HCT116 (cell line): ENCODE measurements at regions not wholly inside any gene's neighbourhood (a gene's known extent, or its start where the extent isn't known, plus 50 kb on each side); places are given as distances from the start of the nearest gene placed in this dataset.

Source experiments
- ATAC-seq: fragments of 200-7000 bp; cut with Tn5 transposase; 2 replicates; pipeline ENCODE4 v1.9.1; 2020; ENCODE audit warnings: mild to moderate bottlenecking, moderate library complexity
- BruUV-seq: library from RNA; stranded (reverse); fragments of 400-500 nt; replicated peaks from 2 replicates; lab custom pipeline; 2021; lab: Mats Ljungman, UMichigan
- CTCF ChIA-PET: fragments of 300-600 bp; sonication (Branson Sonifier 250); formaldehyde crosslinking; loops from one replicate; lab custom pipeline; 2021; ENCODE audit warnings: antibody characterized with exemption; lab: Charles Lee
- POLR2A ChIA-PET: fragments of 300-600, 350-600 bp; sonication (Branson Sonifier 250); formaldehyde crosslinking; loops from one replicate; lab custom pipeline; 2021; ENCODE audit warnings: antibody characterized with exemption; lab: Charles Lee
- RAD21 ChIA-PET, 2 experiments: fragments of 300-600 bp; sonication (Branson Sonifier 250); formaldehyde crosslinking; loops; one replicate each; lab custom pipeline; 2023; ENCODE audit warnings: low total read pairs in 2 of 2; ENCODE audit not compliant: uncharacterized antibody in 2 of 2, unreplicated experiment in 2 of 2, low non-redundant PET in 1 of 2; lab: Charles Lee
- DNase-seq: peaks from one replicate; pipeline ENCODE4 v3.0.0-alpha.2; 2010; ENCODE audit warnings: low read depth, low spot score
- H2AFZ ChIP-seq: fragments of 200-600 bp; shearing (Covaris generic), sonication (generic); 2 replicates; pipeline ENCODE4 v1.6.1; 2017; ENCODE audit warnings: low read depth, mixed run types, mixed read lengths, antibody characterized with exemption, low read length; ENCODE audit not compliant: poor library complexity, severe bottlenecking
- H3K27ac ChIP-seq: 2 replicates; pipeline ENCODE4 v1.5.1; 2012; ENCODE audit warnings: low read depth, low read length
- H3K27me3 ChIP-seq: fragments of 200-600 bp; sonication (generic); 2 replicates; pipeline ENCODE4 v1.6.1; 2016; ENCODE audit warnings: mixed run types, low read length, mixed read lengths; ENCODE audit not compliant: insufficient read depth
- H3K36me3 ChIP-seq, 2 experiments: fragments of 200-500 bp in 1 of 2; fragments of 200-600 bp in 1 of 2; sonication (Bioruptor generic) in 1 of 2; sonication (generic) in 1 of 2; 2 replicates each; pipeline versions ENCODE4 v1.5.1 to v1.6.1; 2014 to 2016; ENCODE audit warnings: low read length in 2 of 2, inconsistent platforms in 1 of 2, mixed read lengths in 1 of 2, mixed run types in 1 of 2; ENCODE audit not compliant: insufficient read depth in 2 of 2, control insufficient read depth in 1 of 2
- H3K4me1 ChIP-seq, 2 experiments: fragments of 200-600 bp in 1 of 2; sonication (generic) in 1 of 2; 2 replicates each; pipeline versions ENCODE4 v1.5.1 to v1.6.1; 2012 to 2017; ENCODE audit warnings: low read length in 2 of 2, inconsistent platforms in 1 of 2, mild to moderate bottlenecking in 1 of 2, mixed read lengths in 1 of 2, mixed run types in 1 of 2, moderate library complexity in 1 of 2; ENCODE audit not compliant: insufficient read depth in 2 of 2, control insufficient read depth in 1 of 2
- H3K4me2 ChIP-seq: fragments of 200-600 bp; sonication (generic); 2 replicates; pipeline ENCODE4 v1.6.1; 2017; ENCODE audit warnings: mixed run types, low read length, mixed read lengths
- H3K4me3 ChIP-seq, 2 experiments: fragments of 200-600 bp in 1 of 2; sonication (generic) in 1 of 2; replicated peaks in 1 of 2; 2 replicates each; pipeline ENCODE4 v1.5.1; 2011 to 2016; ENCODE audit warnings: low read length in 2 of 2, control low read depth in 1 of 2, low read depth in 1 of 2, mild to moderate bottlenecking in 1 of 2, mixed read lengths in 1 of 2, mixed run types in 1 of 2
- H3K79me2 ChIP-seq: fragments of 200-600 bp; sonication (generic); 2 replicates; pipeline ENCODE4 v1.6.1; 2017; ENCODE audit warnings: mild to moderate bottlenecking, mixed run types, low read length, moderate library complexity, mixed read lengths; ENCODE audit not compliant: insufficient read depth
- H3K9ac ChIP-seq: fragments of 200-600 bp; sonication (generic); 2 replicates; pipeline ENCODE4 v1.6.1; 2016; ENCODE audit warnings: low read length, mixed read lengths
- H3K9me2 ChIP-seq: fragments of 200-600 bp; sonication (generic), shearing (Covaris generic); 2 replicates; pipeline ENCODE4 v1.6.1; 2017; ENCODE audit warnings: mixed run types, mild to moderate bottlenecking, moderate library complexity; ENCODE audit not compliant: insufficient read depth
- H3K9me3 ChIP-seq, 2 experiments: fragments of 200-500 bp in 1 of 2; fragments of 200-600 bp in 1 of 2; sonication (Bioruptor generic) in 1 of 2; sonication (generic) in 1 of 2; 2 replicates each; pipeline ENCODE4 v1.6.1; 2014 to 2017; ENCODE audit warnings: low read length in 2 of 2, mixed read lengths in 2 of 2, inconsistent platforms in 1 of 2, low read depth in 1 of 2, mild to moderate bottlenecking in 1 of 2, mixed run types in 1 of 2, moderate library complexity in 1 of 2; ENCODE audit not compliant: control insufficient read depth in 1 of 2, insufficient read depth in 1 of 2
- H4K20me1 ChIP-seq: fragments of 200-600 bp; sonication (generic), shearing (Covaris generic); 2 replicates; pipeline ENCODE4 v1.6.1; 2017; ENCODE audit warnings: mixed run types, mild to moderate bottlenecking, moderate library complexity; ENCODE audit not compliant: insufficient read depth
- ATF3 ChIP-seq: IDR thresholded peaks from 2 replicates; pipeline ENCODE4 v1.6.1; 2012
- CBX3 ChIP-seq: IDR thresholded peaks from 2 replicates; pipeline ENCODE4 v1.6.1; 2012; ENCODE audit warnings: low read depth
- CEBPB ChIP-seq: IDR thresholded peaks from 2 replicates; pipeline ENCODE4 v1.6.1; 2012; ENCODE audit warnings: low read depth
- CTCF ChIP-seq, 3 experiments: fragments of 200-600 bp in 1 of 3; sonication (generic) in 1 of 3; IDR thresholded peaks in 2 of 3; conservative IDR thresholded peaks in 1 of 3; 2 replicates each; pipeline ENCODE4 v1.5.1; 2012 to 2017; ENCODE audit warnings: low read depth in 2 of 3, low read length in 2 of 3, antibody characterized with exemption in 1 of 3, borderline replicate concordance in 1 of 3, control low read depth in 1 of 3, mild to moderate bottlenecking in 1 of 3, mixed read lengths in 1 of 3, mixed run types in 1 of 3, moderate library complexity in 1 of 3; ENCODE audit not compliant: insufficient read depth in 1 of 3
- EGR1 ChIP-seq: IDR thresholded peaks from 2 replicates; pipeline ENCODE4 v1.6.1; 2012; ENCODE audit warnings: low read depth
- FOSL1 ChIP-seq: IDR thresholded peaks from 2 replicates; pipeline ENCODE4 v1.6.1; 2012; ENCODE audit warnings: low read depth
- JUND ChIP-seq: IDR thresholded peaks from 2 replicates; pipeline ENCODE4 v1.6.1; 2012
- MAX ChIP-seq: IDR thresholded peaks from 2 replicates; pipeline ENCODE4 v1.6.1; 2012
- SP1 ChIP-seq: IDR thresholded peaks from 2 replicates; pipeline ENCODE4 v1.6.1; 2012; ENCODE audit warnings: low read depth
- intact Hi-C: fragments of 100-400 bp; cut with micrococcal nuclease; formaldehyde crosslinking; loops from 2 replicates; pipeline ENCODE4 v1.10.0; 2022

GRCh38 chr7:81161451-81162075 is 242.7 kb upstream of the SEMA3C start:
- Histone ChIP-seq H3K4me1 (peaks cover 23 to 43% of the 10 kb centered on the region in 2 experiments), H3K9me3 (no peaks in the 10 kb centered on the region), H3K4me2 (peak overlapping the region; percentile 67), H2AFZ (peak overlapping the region; percentile 47), H3K9ac (no peak overlapping the region), H3K36me3 (no peaks in the 10 kb centered on the region), H3K79me2 (no peaks in the 10 kb centered on the region), H4K20me1 (no peaks in the 10 kb centered on the region), H3K27ac (peak overlapping the region; percentile 38; the same call in 1 of the 2 replicates), H3K27me3 (no peaks in the 10 kb centered on the region), H3K9me2 (no peaks in the 10 kb centered on the region), H3K4me3 (peak overlapping the region in 1 of 2 experiments; percentile 40; a peak in 2 of 4 replicates)
- intact Hi-C loops = loop anchor here (5.0 kb wide), 1 partner anchor 239 kb away; no protein-coding TSS in a partner anchor
- ChIA-PET POLR2A (no interaction called here), CTCF (no interaction called here), RAD21 (no interaction called here)
- BruUV-seq = no TSS peak
- peak; percentile 78 for ATAC-seq
- DNase-seq = peak; percentile 75
- TF ChIP-seq CBX3 = peak; percentile 53; the same call in 1 of the 2 replicates
- TF ChIP-seq MAX = peak; percentile 55
- TF ChIP-seq EGR1 = no peak
- TF ChIP-seq ATF3 = 0 out of 2 replicates have a peak, but pooled peaks have one; percentile 8
- TF ChIP-seq SP1 = peak; percentile 56; the same call in 1 of the 2 replicates
- TF ChIP-seq FOSL1 = peak; percentile 65
- peak; percentile 93 for TF ChIP-seq CEBPB
- TF ChIP-seq CTCF (IDR thresholded peaks at IDR 0.05 in 2 of 3, conservative IDR thresholded peaks at IDR 0.05 in 1 of 3; ENCODE audit: borderline replicate concordance in 1 of 3, insufficient read depth in 1 of 3, low read depth in 2 of 3, low read length in 2 of 3) = no peak
- peak; percentile 72 for TF ChIP-seq JUND
